ENCODE measurements at regions not wholly inside any gene's neighbourhood (a gene's known extent, or its start where the extent isn't known, plus 50 kb on each side); places are given as distances from the start of the nearest gene placed in this dataset.

DNA sequence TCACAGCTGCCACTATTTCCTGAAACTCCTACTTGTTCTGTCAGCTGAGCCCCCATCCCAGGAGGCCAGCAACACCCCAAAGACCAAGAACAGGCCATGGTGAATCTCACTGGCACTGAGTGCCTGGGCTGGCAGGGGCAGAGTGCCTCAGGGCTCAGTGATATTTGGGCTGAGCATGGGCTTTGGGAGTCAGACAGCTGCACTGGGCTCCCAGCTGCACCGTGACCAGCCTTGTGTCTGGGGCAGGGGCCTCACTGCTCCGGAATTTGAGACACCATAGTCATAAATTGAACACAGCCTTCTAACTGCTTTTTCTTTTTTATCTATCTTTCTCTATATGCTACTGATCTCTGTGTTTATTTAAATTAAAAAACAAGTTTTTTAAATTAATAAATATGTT is 1744.2 kb downstream of the TP53TG3F start:
- H3K4ac ChIP-seq (ENCODE audit: low read depth, low read length), result no peak overlapping the region
- H3K27ac Mint-ChIP-seq, result no peak overlapping the region
- H3K27ac ChIP-seq (ENCODE audit: insufficient read length, low read depth, low read length), result no peak overlapping the region
- no peaks in the 10 kb centered on the region for H3K27me3 ChIP-seq (ENCODE audit: insufficient read depth, low read length)
- H4K5ac ChIP-seq (ENCODE audit: insufficient read length, low read depth, low read length), result no peak overlapping the region
- TF ChIP-seq, protein P1, sequence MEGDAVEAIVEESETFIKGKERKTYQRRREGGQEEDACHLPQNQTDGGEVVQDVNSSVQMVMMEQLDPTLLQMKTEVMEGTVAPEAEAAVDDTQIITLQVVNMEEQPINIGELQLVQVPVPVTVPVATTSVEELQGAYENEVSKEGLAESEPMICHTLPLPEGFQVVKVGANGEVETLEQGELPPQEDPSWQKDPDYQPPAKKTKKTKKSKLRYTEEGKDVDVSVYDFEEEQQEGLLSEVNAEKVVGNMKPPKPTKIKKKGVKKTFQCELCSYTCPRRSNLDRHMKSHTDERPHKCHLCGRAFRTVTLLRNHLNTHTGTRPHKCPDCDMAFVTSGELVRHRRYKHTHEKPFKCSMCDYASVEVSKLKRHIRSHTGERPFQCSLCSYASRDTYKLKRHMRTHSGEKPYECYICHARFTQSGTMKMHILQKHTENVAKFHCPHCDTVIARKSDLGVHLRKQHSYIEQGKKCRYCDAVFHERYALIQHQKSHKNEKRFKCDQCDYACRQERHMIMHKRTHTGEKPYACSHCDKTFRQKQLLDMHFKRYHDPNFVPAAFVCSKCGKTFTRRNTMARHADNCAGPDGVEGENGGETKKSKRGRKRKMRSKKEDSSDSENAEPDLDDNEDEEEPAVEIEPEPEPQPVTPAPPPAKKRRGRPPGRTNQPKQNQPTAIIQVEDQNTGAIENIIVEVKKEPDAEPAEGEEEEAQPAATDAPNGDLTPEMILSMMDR (conservative IDR thresholded peaks at IDR 0.05), result no peak
- H3K79me1 ChIP-seq (ENCODE audit: insufficient read depth, low read depth, low read length, poor library complexity, severe bottlenecking), result no peaks in the 10 kb centered on the region
- peaks cover 11 to 17% (median 11%) of the 10 kb centered on the region in 3 experiments; a peak in 6 of 7 replicates for H3K36me3 Mint-ChIP-seq (ENCODE audit: insufficient read depth in 1 of 3, low read depth in 3 of 3)
- H2BK15ac ChIP-seq (ENCODE audit: low read depth, low read length), result no peak overlapping the region
- H2BK120ac ChIP-seq (ENCODE audit: low read depth, low read length, poor library complexity, severe bottlenecking), result no peak overlapping the region
- H4K20me1 ChIP-seq (ENCODE audit: control insufficient read depth, insufficient read depth, insufficient read length), result no peaks in the 10 kb centered on the region
- no peak overlapping the region for H3K9ac ChIP-seq (ENCODE audit: extremely low read depth, insufficient read length, low read length)
- no peak for DNase-seq
- no peak overlapping the region for H4K91ac ChIP-seq (ENCODE audit: insufficient read length, low read depth, low read length)
- no peak overlapping the region for H3T11ph ChIP-seq (ENCODE audit: low read length)
- H3K9me3 Mint-ChIP-seq, result peaks cover 92 to 96% of the 10 kb centered on the region in 2 experiments
- no peaks in the 10 kb centered on the region for H3K23me2 ChIP-seq (ENCODE audit: insufficient read length, low read depth, low read length, poor library complexity, severe bottlenecking)
- no peaks in the 10 kb centered on the region for H3K4me1 Mint-ChIP-seq
- no peak overlapping the region for H2AFZ ChIP-seq (ENCODE audit: low read length)
- no peak overlapping the region for H2BK5ac ChIP-seq (ENCODE audit: insufficient read length, low read length)
- no peak overlapping the region for H3K56ac ChIP-seq (ENCODE audit: insufficient read length, low read depth, low read length)
- no peak overlapping the region for H3K4me2 ChIP-seq (ENCODE audit: insufficient read depth, insufficient read length, low read length)
- H2AK5ac ChIP-seq (ENCODE audit: insufficient read length, low read length), result no peak overlapping the region
- H3K9me3 ChIP-seq (ENCODE audit: control insufficient read depth, low read depth, low read length), result peaks cover 88% of the 10 kb centered on the region
- no peaks in the 10 kb centered on the region for H3K79me2 ChIP-seq (ENCODE audit: insufficient read depth, low read length)
- H4K8ac ChIP-seq (replicated peaks; ENCODE audit: insufficient read length, low read depth, low read length), result no peak overlapping the region
- H2BK20ac ChIP-seq (ENCODE audit: low read depth, low read length, poor library complexity, severe bottlenecking), result no peak overlapping the region
- H2BK12ac ChIP-seq (ENCODE audit: insufficient read length, low read depth, low read length), result no peak overlapping the region
- H3K4me3 Mint-ChIP-seq, result no peak overlapping the region
- WGBS (ENCODE audit: extremely low coverage, insufficient read length, low lambda C conversion rate), result no CpG with 5 or more reads among the region's 2 CpGs
- no peak overlapping the region for H3K18ac ChIP-seq (ENCODE audit: insufficient read length, low read depth, low read length)
- H3K14ac ChIP-seq (ENCODE audit: insufficient read depth, low read length), result no peak overlapping the region
- no peak overlapping the region for H3K23ac ChIP-seq (ENCODE audit: insufficient read length, low read depth, low read length)
- peaks cover 7% of the 10 kb centered on the region for H3K27me3 Mint-ChIP-seq (ENCODE audit: low read depth)
- H3K4me1 ChIP-seq (ENCODE audit: insufficient read depth, low read length), result no peaks in the 10 kb centered on the region

All from H9 (cell line).